Aorta (tissue), 5 donors: ENCODE measurements at regions not wholly inside any gene's neighbourhood (a gene's known extent, or its start where the extent isn't known, plus 50 kb on each side); places are given as distances from the start of the nearest gene placed in this dataset.
"Not testable (repeated sequence)": the region's sequence is repeated elsewhere in the genome, so short reads cannot be mapped to it uniquely, and the experiment has no call there.

Experiments used
- ATAC-seq: fragments of 200-7000 bp; cut with Tn5 transposase; one replicate; pipeline ENCODE4 v1.9.1; 2022; ENCODE audit warnings: moderate library complexity; ENCODE audit not compliant: low FRiP score
- DNase-seq, 2 donors: peaks; one replicate each; pipeline ENCODE4 v3.0.0-alpha.2; 2020
- H3K27ac ChIP-seq, 2 donors: one replicate each; pipeline ENCODE4 v1.5.1; 2013; ENCODE audit warnings: low read length in 2 of 2, mild to moderate bottlenecking in 2 of 2, moderate library complexity in 2 of 2, control low read depth in 1 of 2, inconsistent platforms in 1 of 2, low read depth in 1 of 2
- H3K27me3 ChIP-seq, 2 donors: one replicate each; pipeline ENCODE4 v1.6.1; 2013; ENCODE audit warnings: control low read depth in 1 of 2, low read length in 1 of 2, mild to moderate bottlenecking in 1 of 2, moderate library complexity in 1 of 2; ENCODE audit not compliant: insufficient read depth in 2 of 2, control insufficient read depth in 1 of 2
- H3K36me3 ChIP-seq, 2 donors: one replicate each; pipeline ENCODE4 v1.6.1; 2013; ENCODE audit warnings: control low read depth in 1 of 2, low read length in 1 of 2, mild to moderate bottlenecking in 1 of 2; ENCODE audit not compliant: insufficient read depth in 2 of 2, control insufficient read depth in 1 of 2
- H3K4me1 ChIP-seq, 2 donors: one replicate each; pipeline ENCODE4 v1.6.1; 2013; ENCODE audit warnings: low read length in 2 of 2, control low read depth in 1 of 2, mild to moderate bottlenecking in 1 of 2, moderate library complexity in 1 of 2; ENCODE audit not compliant: insufficient read depth in 2 of 2, control insufficient read depth in 1 of 2
- H3K4me3 ChIP-seq, 2 donors: one replicate each; pipeline ENCODE4 v1.5.1; 2013; ENCODE audit warnings: low read length in 2 of 2, control low read depth in 1 of 2, mild to moderate bottlenecking in 1 of 2
- H3K9me3 ChIP-seq: one replicate; pipeline ENCODE4 v1.6.1; 2013; ENCODE audit warnings: mild to moderate bottlenecking, low read length; ENCODE audit not compliant: control insufficient read depth
- WGBS, 2 donors: extraction: QIAGEN DNeasy Blood & Tissue Kit; methylation state at CpG; one replicate each; pipeline ENCODE4 v1.1.7; 2013; 5-methylcytosine and 5-hydroxymethylcytosine counted together
- intact Hi-C, 2 donors: fragments of 100-400 bp; cut with DNase I; formaldehyde crosslinking; loops; one replicate each; pipeline versions ENCODE4 v1.14.2 to v1.15.0; 2022
- donor health status: healthy with polysubstance abuse.
- donor health status: Bipolar disorder and iron deficiency.
- donor health status: DM: no; HTN: no; CAD: no.
- donor health status: DM: no; HTN: no; CAD: no.
- donor health status: DM: yes; HTN: yes; CAD: no.

- H3K27ac ChIP-seq, H3K9me3 ChIP-seq, ATAC-seq, H3K4me1 ChIP-seq, H3K36me3 ChIP-seq, H3K4me3 ChIP-seq, intact Hi-C loops, H3K27me3 ChIP-seq: not testable (repeated sequence)
- 87 to 91% methylated on average over 12 to 15 of the region's 17 CpGs for WGBS, 2 donors
- DNase-seq = peak in 1 of 2 donors; percentile 44
Measured at GRCh38 chr1:125064029-125064428, 3879.3 kb downstream of the SRGAP2C start.

GRCh38 chr1:125064481-125064880 lies 3879.7 kb downstream of the SRGAP2C start:
- Histone ChIP-seq H3K4me1 (no peaks in the 10 kb centered on the region), H3K4me3 (no peak overlapping the region), H3K36me3 (no peaks in the 10 kb centered on the region), H3K27me3 (no peaks in the 10 kb centered on the region), H3K9me3 (peaks cover 3% of the 10 kb centered on the region), H3K27ac (no peak overlapping the region)
- DNase-seq = peak in 1 of 2 donors; percentile 70
- intact Hi-C loops = no loop called here
- ATAC-seq = no peak
- 86% methylated on average over 21 of the region's 21 CpGs for WGBS, 2 donors

GRCh38 chr1:125065092-125065820 lies 3880.5 kb downstream of the SRGAP2C start:
- Histone ChIP-seq H3K36me3 (no peaks in the 10 kb centered on the region), H3K4me3 (no peak overlapping the region), H3K9me3 (peaks cover 3% of the 10 kb centered on the region), H3K27me3 (no peaks in the 10 kb centered on the region), H3K4me1 (no peaks in the 10 kb centered on the region), H3K27ac (no peak overlapping the region)
- WGBS, 2 donors = 84 to 87% methylated on average over 36 to 37 of the region's 37 CpGs
- DNase-seq (peak in 1 of 2 donors; percentile 61), ATAC-seq (no peak)
- intact Hi-C loops = no loop called here

GRCh38 chr1:125065821-125066180 lies 3881.0 kb downstream of the SRGAP2C start:
- Histone ChIP-seq H3K9me3 (peaks cover 3% of the 10 kb centered on the region), H3K4me3 (no peak overlapping the region), H3K27me3 (no peaks in the 10 kb centered on the region), H3K4me1 (no peaks in the 10 kb centered on the region), H3K36me3 (no peaks in the 10 kb centered on the region), H3K27ac (no peak overlapping the region)
- 81 to 82% methylated on average over 14 of the region's 14 CpGs for WGBS, 2 donors
- no peak for ATAC-seq
- DNase-seq = peak in 1 of 2 donors; percentile 34
- intact Hi-C loops = no loop called here

- DNase-seq (peak in 1 of 2 donors; percentile 55), ATAC-seq (no peak)
- H3K27me3 ChIP-seq = no peaks in the 10 kb centered on the region
- H3K9me3 ChIP-seq = peaks cover 3% of the 10 kb centered on the region
- no peak overlapping the region for H3K27ac ChIP-seq
- H3K4me1 ChIP-seq = no peaks in the 10 kb centered on the region
- intact Hi-C loops = no loop called here
- 82 to 83% methylated on average over 22 of the region's 22 CpGs for WGBS, 2 donors
- H3K36me3 ChIP-seq = no peaks in the 10 kb centered on the region
- H3K4me3 ChIP-seq = no peak overlapping the region
Measured at GRCh38 chr1:125066385-125066784, 3881.6 kb downstream of the SRGAP2C start.

- H3K4me1 ChIP-seq, H3K4me3 ChIP-seq, H3K27ac ChIP-seq, ATAC-seq, H3K9me3 ChIP-seq, H3K27me3 ChIP-seq, H3K36me3 ChIP-seq, intact Hi-C loops: not testable (repeated sequence)
- 83 to 86% methylated on average over 12 of the region's 13 CpGs for WGBS, 2 donors
- DNase-seq = peak in 1 of 2 donors; percentile 44
Measured at GRCh38 chr1:125066849-125067248, 3882.1 kb downstream of the SRGAP2C start.

- WGBS, 2 donors = 71 to 72% methylated on average over 18 of the region's 18 CpGs
- Histone ChIP-seq H3K27me3 (no peaks in the 10 kb centered on the region), H3K27ac (no peak overlapping the region), H3K36me3 (no peaks in the 10 kb centered on the region), H3K4me1 (no peaks in the 10 kb centered on the region), H3K9me3 (no peaks in the 10 kb centered on the region), H3K4me3 (no peak overlapping the region)
- intact Hi-C loops = no loop called here
- ATAC-seq (peak; percentile 79), DNase-seq (no peak)
Measured at GRCh38 chr1:125080077-125080476, 3895.3 kb downstream of the SRGAP2C start.

GRCh38 chr1:125085720-125086591 lies 3901.2 kb downstream of the SRGAP2C start:
- Histone ChIP-seq H3K4me1 (no peaks in the 10 kb centered on the region), H3K27ac (no peak overlapping the region), H3K9me3 (no peaks in the 10 kb centered on the region), H3K27me3 (no peaks in the 10 kb centered on the region), H3K36me3 (no peaks in the 10 kb centered on the region), H3K4me3 (no peak overlapping the region)
- 51 to 62% methylated on average over 86 to 108 of the region's 108 CpGs for WGBS, 2 donors
- no peak for ATAC-seq
- intact Hi-C loops = no loop called here
- DNase-seq = peak in 1 of 2 donors; percentile 71
